GM23248 (cell line): ENCODE measurements at regions not wholly inside any gene's neighbourhood (a gene's known extent, or its start where the extent isn't known, plus 50 kb on each side); places are given as distances from the start of the nearest gene placed in this dataset.
A peak's percentile ranks its signal among the peaks of the same experiment; 100 is the strongest.
"Not testable (repeated sequence)": the region's sequence is repeated elsewhere in the genome, so short reads cannot be mapped to it uniquely, and the experiment has no call there.

Source experiments
- DNase-seq: peaks from one replicate; pipeline ENCODE4 v3.0.0-alpha.2; 2015
- H2AFZ ChIP-seq: fragments of 200-600 bp; sonication (generic); 2 replicates; pipeline ENCODE4 v1.6.1; 2016; ENCODE audit warnings: antibody characterized with exemption
- H3F3A ChIP-seq: fragments of 200-600 bp; sonication (generic); 2 replicates; pipeline ENCODE4 v1.6.1; 2016; ENCODE audit warnings: mild to moderate bottlenecking, antibody characterized with exemption, mixed run types; ENCODE audit not compliant: insufficient read depth
- H3K27ac ChIP-seq: fragments of 200-600 bp; sonication (generic); 2 replicates; pipeline ENCODE4 v1.5.1; 2016; ENCODE audit warnings: mild to moderate bottlenecking
- H3K27me3 ChIP-seq: fragments of 200-600 bp; sonication (generic); replicated peaks from 2 replicates; pipeline ENCODE4 v1.6.1; 2016; ENCODE audit warnings: mild to moderate bottlenecking; ENCODE audit not compliant: insufficient read depth
- H3K36me3 ChIP-seq: fragments of 200-600 bp; sonication (generic); 2 replicates; pipeline ENCODE4 v1.6.1; 2016; ENCODE audit warnings: low read depth, mild to moderate bottlenecking
- H3K4me1 ChIP-seq: fragments of 200-600 bp; sonication (generic); 2 replicates; pipeline ENCODE4 v1.6.1; 2016; ENCODE audit warnings: mild to moderate bottlenecking; ENCODE audit not compliant: insufficient read depth
- H3K4me2 ChIP-seq: fragments of 200-600 bp; sonication (generic); one replicate; pipeline ENCODE4 v1.6.1; 2016; ENCODE audit warnings: mild to moderate bottlenecking; ENCODE audit not compliant: unreplicated experiment
- H3K4me3 ChIP-seq: fragments of 200-600 bp; sonication (generic); 2 replicates; pipeline ENCODE4 v1.5.1; 2016; ENCODE audit warnings: mild to moderate bottlenecking
- H3K79me2 ChIP-seq: fragments of 200-600 bp; sonication (generic); 2 replicates; pipeline ENCODE4 v1.6.1; 2016; ENCODE audit warnings: mild to moderate bottlenecking; ENCODE audit not compliant: insufficient read depth
- H3K9ac ChIP-seq: fragments of 200-600 bp; sonication (generic); 2 replicates; pipeline ENCODE4 v1.6.1; 2016; ENCODE audit warnings: mild to moderate bottlenecking
- H3K9me2 ChIP-seq: fragments of 200-600 bp; sonication (generic); 2 replicates; pipeline ENCODE4 v1.6.1; 2016; ENCODE audit warnings: mixed run types, mild to moderate bottlenecking, moderate library complexity; ENCODE audit not compliant: insufficient read depth
- H3K9me3 ChIP-seq: fragments of 200-600 bp; sonication (generic); one replicate; pipeline ENCODE4 v1.6.1; 2017; ENCODE audit warnings: low read depth
- H4K20me1 ChIP-seq: fragments of 200-600 bp; sonication (generic); 2 replicates; pipeline ENCODE4 v1.6.0; 2016; ENCODE audit not compliant: insufficient read depth
- EZH2 ChIP-seq: fragments of 200-600 bp; sonication (generic); IDR thresholded peaks from 2 replicates; pipeline ENCODE4 v1.6.1; 2018; ENCODE audit warnings: antibody characterized with exemption, mild to moderate bottlenecking; ENCODE audit not compliant: insufficient read depth, poor library complexity, severe bottlenecking
- EZH2phosphoT487 ChIP-seq: fragments of 200-600 bp; sonication (generic); IDR thresholded peaks from 2 replicates; pipeline ENCODE4 v1.6.1; 2018; ENCODE audit warnings: antibody characterized with exemption, moderate library complexity, mild to moderate bottlenecking, low read depth; ENCODE audit not compliant: insufficient read depth
- WGBS, 2 experiments: methylation state at CpG; one replicate each; pipeline ENCODE4 v1.1.6; 2015 to 2017; ENCODE audit warnings: low lambda C conversion rate in 2 of 2, low coverage in 1 of 2; ENCODE audit errors: missing lambda C conversion rate in 2 of 2; 5-methylcytosine and 5-hydroxymethylcytosine counted together
- in situ Hi-C: fragments of 300-500 bp; cut with MboI; formaldehyde crosslinking; loops from 2 replicates; pipeline ENCODE4 v1.15.0; 2020

DNA sequence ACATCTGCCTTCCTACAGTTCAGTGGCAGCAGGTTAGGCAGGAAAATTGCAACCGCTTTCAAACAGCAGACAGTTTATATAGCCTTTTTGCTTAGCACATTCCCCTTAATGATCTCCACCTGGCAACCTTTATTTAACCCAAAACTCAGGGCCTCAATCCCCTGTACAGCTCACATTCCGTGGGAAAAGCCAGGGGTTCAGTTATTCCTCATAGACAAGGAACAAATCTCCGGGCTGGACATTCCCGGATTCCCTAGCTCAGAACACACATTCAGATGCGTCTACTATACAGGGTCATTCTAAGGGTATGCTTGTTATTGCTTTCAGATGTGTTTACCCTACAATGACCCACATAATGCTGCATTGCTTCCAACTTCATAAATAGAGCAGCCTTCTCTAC lies 73.8 kb upstream of the DCN start:
- Histone ChIP-seq H4K20me1 (no peaks in the 10 kb centered on the region), H3K4me1 (no peaks in the 10 kb centered on the region), H2AFZ (no peak overlapping the region), H3K9ac (no peak overlapping the region), H3K9me2 (no peaks in the 10 kb centered on the region), H3F3A (no peaks in the 10 kb centered on the region), H3K36me3 (no peaks in the 10 kb centered on the region), H3K27me3 (no peaks in the 10 kb centered on the region), H3K4me3 (no peak overlapping the region), H3K9me3 (no peaks in the 10 kb centered on the region), H3K27ac (no peak overlapping the region), H3K79me2 (no peaks in the 10 kb centered on the region), H3K4me2 (no peak overlapping the region)
- in situ Hi-C loops: no loop called here
- no peak for DNase-seq
- WGBS, 2 experiments: 85 to 91% methylated on average over 5 of the region's 5 CpGs
- TF ChIP-seq EZH2phosphoT487: no peak
- TF ChIP-seq EZH2: no peak

DNA sequence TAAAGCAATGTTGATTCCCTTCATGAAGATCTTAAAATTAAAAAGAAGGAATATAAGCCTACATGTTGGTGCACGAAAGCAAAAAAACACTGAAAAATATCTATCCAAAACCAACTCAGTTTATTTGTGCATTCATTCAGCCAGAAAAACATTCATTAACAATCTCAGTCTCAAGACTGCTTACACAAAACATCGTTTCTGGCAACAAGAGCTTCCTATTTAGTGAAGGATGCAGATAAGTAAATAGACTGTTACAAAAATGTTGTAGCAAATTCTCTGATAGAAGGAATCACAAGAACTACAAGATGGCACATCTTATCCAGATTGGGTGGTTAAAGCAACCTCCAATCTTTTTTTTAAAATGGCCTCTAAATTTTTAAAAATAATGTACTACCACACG lies 69.7 kb upstream of the DCN start:
- Histone ChIP-seq H3K9ac (no peak overlapping the region), H3K79me2 (no peaks in the 10 kb centered on the region), H3K9me2 (no peaks in the 10 kb centered on the region), H3K27me3 (no peaks in the 10 kb centered on the region), H3K36me3 (no peaks in the 10 kb centered on the region), H4K20me1 (no peaks in the 10 kb centered on the region), H3K27ac (no peak overlapping the region), H2AFZ (no peak overlapping the region), H3K4me3 (no peak overlapping the region), H3K4me1 (peaks cover 20% of the 10 kb centered on the region), H3F3A (peaks cover 24% of the 10 kb centered on the region), H3K9me3 (no peaks in the 10 kb centered on the region), H3K4me2 (no peak overlapping the region)
- no peak for TF ChIP-seq EZH2phosphoT487
- WGBS, 2 experiments: 63 to 67% methylated on average over 3 of the region's 3 CpGs
- in situ Hi-C loops: no loop called here
- DNase-seq: no peak

DNA sequence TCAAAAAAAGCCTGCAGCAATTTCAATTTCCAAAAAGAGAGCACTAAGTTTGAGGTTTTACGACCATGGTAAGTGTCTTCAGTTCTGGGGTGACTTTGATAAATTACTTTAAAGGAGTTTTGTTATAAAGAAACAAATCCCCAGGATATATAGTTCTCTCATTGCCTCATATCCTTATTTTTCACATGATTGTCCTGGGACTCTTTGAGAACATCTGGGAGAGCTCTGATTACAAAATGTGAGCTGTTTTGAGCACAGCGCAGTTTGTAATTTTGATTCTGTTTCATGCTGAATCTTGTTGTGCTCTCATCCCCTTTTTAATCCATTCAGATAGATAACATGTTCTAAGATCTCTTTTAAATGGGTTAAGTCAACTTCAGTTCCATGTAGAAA lies 67.7 kb upstream of the DCN start:
- Histone ChIP-seq H3K27ac (peak overlapping the region; percentile 51), H3K9ac (peak overlapping the region; percentile 8; the same call in 1 of the 2 replicates), H3K79me2 (no peaks in the 10 kb centered on the region), H3K4me1 (peaks cover 20% of the 10 kb centered on the region), H2AFZ (peak overlapping the region; percentile 65), H3K4me2 (peak overlapping the region; percentile 58), H4K20me1 (no peaks in the 10 kb centered on the region), H3K36me3 (no peaks in the 10 kb centered on the region), H3K9me3 (no peaks in the 10 kb centered on the region), H3K27me3 (no peaks in the 10 kb centered on the region), H3K4me3 (no peak overlapping the region), H3K9me2 (no peaks in the 10 kb centered on the region), H3F3A (peaks cover 24% of the 10 kb centered on the region)
- TF ChIP-seq EZH2phosphoT487 (no peak), EZH2 (no peak)
- 12 to 15% methylated on average over 2 of the region's 2 CpGs for WGBS, 2 experiments
- peak; percentile 39 for DNase-seq
- in situ Hi-C loops: no loop called here

DNA sequence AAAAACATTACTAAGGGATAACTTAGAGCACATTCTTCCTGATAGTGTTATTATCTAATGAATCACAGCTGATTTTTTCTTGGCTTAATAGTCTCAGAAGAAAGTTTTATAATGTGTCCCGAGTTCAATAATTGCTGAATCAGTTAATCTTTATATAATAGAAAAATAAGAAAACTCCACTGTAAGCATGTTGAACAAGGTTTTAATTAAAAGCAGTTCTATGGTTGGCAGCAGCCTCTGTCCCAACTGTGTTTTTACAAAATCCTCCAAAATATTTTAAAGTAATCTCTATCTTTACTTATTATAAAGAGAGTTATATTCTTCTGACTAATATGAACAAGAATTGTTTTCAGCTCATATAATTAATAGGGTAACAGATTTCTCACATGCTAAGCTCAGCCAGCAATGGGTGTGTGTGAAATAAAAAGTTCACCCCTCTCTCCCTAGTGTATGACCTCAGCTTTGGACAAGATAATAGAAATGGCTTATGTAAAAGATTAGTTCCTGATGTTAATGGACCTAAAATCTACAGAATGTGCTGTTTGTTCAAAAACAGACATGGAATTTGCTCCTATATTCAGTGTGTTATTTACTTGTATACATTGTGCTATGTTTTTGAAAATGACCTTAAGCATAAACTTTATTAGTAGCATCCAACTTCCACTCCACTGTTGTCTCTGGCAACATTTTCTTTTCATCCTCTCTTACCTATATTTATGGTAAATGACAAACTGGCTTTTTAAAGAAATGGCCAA lies 67.1 kb upstream of the DCN start:
- Histone ChIP-seq H3K4me3 (no peak overlapping the region), H3K4me2 (peak overlapping the region; percentile 58), H2AFZ (peak overlapping the region; percentile 65), H3K4me1 (peaks cover 20% of the 10 kb centered on the region), H3K9me2 (no peaks in the 10 kb centered on the region), H3K79me2 (no peaks in the 10 kb centered on the region), H4K20me1 (no peaks in the 10 kb centered on the region), H3K36me3 (no peaks in the 10 kb centered on the region), H3K27me3 (no peaks in the 10 kb centered on the region), H3K9me3 (no peaks in the 10 kb centered on the region), H3K27ac (peak overlapping the region; percentile 51), H3K9ac (peak overlapping the region; percentile 8; the same call in 1 of the 2 replicates), H3F3A (peaks cover 24% of the 10 kb centered on the region)
- DNase-seq: peak; percentile 53
- in situ Hi-C loops: no loop called here
- TF ChIP-seq EZH2phosphoT487 (no peak), EZH2 (no peak)
- 0 to 3% methylated on average over 1 of the region's 1 CpG for WGBS, 2 experiments

DNA sequence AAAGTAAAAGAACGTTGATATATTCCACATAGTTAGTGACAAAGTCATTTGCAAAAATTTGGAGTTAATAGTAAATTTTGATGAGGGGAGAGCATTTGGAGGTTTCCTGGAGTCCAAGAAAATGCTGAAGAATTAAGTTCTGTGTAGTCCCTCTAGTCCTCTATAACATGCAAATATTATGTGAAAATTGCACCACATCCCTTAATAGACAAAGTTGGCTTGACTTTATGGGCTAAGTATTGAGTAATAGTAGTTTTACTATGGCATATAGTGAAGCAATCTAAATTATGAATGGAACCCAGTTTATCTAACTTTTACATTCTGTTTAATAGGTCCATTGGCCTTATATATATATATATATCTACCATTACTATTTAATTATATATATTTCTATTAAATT lies 66.4 kb upstream of the DCN start:
- Histone ChIP-seq H3K4me2 (no peak overlapping the region), H3K27me3 (no peaks in the 10 kb centered on the region), H3K4me1 (peaks cover 20% of the 10 kb centered on the region), H3K9me3 (no peaks in the 10 kb centered on the region), H3K9me2 (no peaks in the 10 kb centered on the region), H3K9ac (no peak overlapping the region), H2AFZ (no peak overlapping the region), H3K27ac (no peak overlapping the region), H4K20me1 (no peaks in the 10 kb centered on the region), H3F3A (peaks cover 24% of the 10 kb centered on the region), H3K4me3 (no peak overlapping the region), H3K36me3 (no peaks in the 10 kb centered on the region), H3K79me2 (no peaks in the 10 kb centered on the region)
- in situ Hi-C loops: no loop called here
- TF ChIP-seq EZH2 (no peak), EZH2phosphoT487 (no peak)
- 4 to 14% methylated on average over 1 of the region's 1 CpG for WGBS, 2 experiments
- peak; percentile 64 for DNase-seq

DNA sequence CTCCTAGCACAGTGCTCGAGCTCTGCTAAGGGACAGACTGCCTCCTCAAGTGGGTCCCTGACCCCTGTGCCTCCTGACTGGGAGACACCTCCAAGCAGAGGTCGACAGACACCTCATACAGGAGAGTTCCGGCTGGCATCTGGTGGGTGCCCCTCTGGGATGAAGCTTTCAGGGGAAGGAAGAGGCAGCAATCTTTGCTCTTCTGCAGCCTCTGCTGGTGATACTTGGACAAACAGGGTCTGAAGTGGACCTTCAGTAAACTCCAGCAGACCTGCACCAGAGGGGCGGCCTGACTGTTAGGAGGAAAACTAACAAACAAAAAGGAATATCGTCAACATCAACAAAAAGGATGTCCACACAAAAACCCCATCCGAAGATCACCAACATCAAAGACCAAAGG lies 60.6 kb upstream of the DCN start:
- H3K9ac ChIP-seq, H3K4me3 ChIP-seq, H3K4me2 ChIP-seq, H3K79me2 ChIP-seq, H3K9me3 ChIP-seq, H3K4me1 ChIP-seq, H3F3A ChIP-seq, H3K27me3 ChIP-seq, H3K27ac ChIP-seq, H3K9me2 ChIP-seq, H4K20me1 ChIP-seq, in situ Hi-C loops, H3K36me3 ChIP-seq: not testable (repeated sequence)
- peak; percentile 52 for DNase-seq
- 67 to 72% methylated on average over 6 of the region's 6 CpGs for WGBS, 2 experiments
- H2AFZ ChIP-seq: 0 out of 2 replicates have a peak overlapping the region, but pooled peaks have one; percentile 17
